ENCODE measurements at regions not wholly inside any gene's neighbourhood (a gene's known extent, or its start where the extent isn't known, plus 50 kb on each side); places are given as distances from the start of the nearest gene placed in this dataset.
"Not testable (repeated sequence)": the region's sequence is repeated elsewhere in the genome, so short reads cannot be mapped to it uniquely, and the experiment has no call there.

DNA sequence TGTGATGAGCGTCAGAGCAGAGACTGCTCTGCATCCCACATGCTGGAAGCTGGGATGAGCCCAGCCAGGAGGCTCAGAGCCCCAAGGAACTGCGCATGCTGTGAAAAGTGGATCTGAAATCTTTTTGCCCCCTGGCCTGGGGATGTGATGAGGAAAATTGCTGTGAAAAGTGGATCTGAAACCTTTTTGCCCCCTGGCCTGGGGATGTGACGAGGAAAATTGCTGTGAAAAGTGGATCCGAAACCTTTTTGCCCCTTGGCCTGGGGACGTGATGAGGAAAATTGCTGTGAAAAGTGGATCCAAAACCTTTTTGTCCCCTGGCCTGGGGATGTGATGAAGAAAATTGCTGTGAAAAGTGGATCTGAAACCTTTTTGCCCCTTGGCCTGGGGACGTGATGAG, 187.9 kb downstream of the BANP start:
- H3K27ac ChIP-seq; H3K4me3 ChIP-seq; intact Hi-C loops (cut with DNase I; ENCODE audit: low total_unique reads); DNase-seq; H3K36me3 ChIP-seq; H3K4me1 ChIP-seq: not testable (repeated sequence)
- WGBS, 5 donors = 75 to 81% (median 78%) methylated on average over 6 of the region's 6 CpGs
- Histone ChIP-seq H3K9me3 (peaks cover 4 to 19% (median 16%) of the 10 kb centered on the region in 4 donors), H3K27me3 (peaks cover 0 to 19% (median 0%) of the 10 kb centered on the region in 3 donors)

GRCh38 chr16:88140195-88140594, 189.0 kb downstream of the BANP start:
- H3K27ac ChIP-seq; H3K4me1 ChIP-seq; DNase-seq; H3K4me3 ChIP-seq; H3K36me3 ChIP-seq; intact Hi-C loops (cut with DNase I; ENCODE audit: low total_unique reads): not testable (repeated sequence)
- Histone ChIP-seq H3K9me3 (peaks cover 4 to 19% (median 16%) of the 10 kb centered on the region in 4 donors), H3K27me3 (peaks cover 0 to 19% (median 0%) of the 10 kb centered on the region in 3 donors)
- WGBS, 5 donors = 87 to 92% (median 90%) methylated on average over 20 of the region's 20 CpGs

- 80 to 96% (median 82%) methylated on average over 10 to 13 of the region's 13 CpGs for WGBS, 5 donors
- TF ChIP-seq, protein P1, sequence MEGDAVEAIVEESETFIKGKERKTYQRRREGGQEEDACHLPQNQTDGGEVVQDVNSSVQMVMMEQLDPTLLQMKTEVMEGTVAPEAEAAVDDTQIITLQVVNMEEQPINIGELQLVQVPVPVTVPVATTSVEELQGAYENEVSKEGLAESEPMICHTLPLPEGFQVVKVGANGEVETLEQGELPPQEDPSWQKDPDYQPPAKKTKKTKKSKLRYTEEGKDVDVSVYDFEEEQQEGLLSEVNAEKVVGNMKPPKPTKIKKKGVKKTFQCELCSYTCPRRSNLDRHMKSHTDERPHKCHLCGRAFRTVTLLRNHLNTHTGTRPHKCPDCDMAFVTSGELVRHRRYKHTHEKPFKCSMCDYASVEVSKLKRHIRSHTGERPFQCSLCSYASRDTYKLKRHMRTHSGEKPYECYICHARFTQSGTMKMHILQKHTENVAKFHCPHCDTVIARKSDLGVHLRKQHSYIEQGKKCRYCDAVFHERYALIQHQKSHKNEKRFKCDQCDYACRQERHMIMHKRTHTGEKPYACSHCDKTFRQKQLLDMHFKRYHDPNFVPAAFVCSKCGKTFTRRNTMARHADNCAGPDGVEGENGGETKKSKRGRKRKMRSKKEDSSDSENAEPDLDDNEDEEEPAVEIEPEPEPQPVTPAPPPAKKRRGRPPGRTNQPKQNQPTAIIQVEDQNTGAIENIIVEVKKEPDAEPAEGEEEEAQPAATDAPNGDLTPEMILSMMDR (IDR thresholded peaks at IDR 0.05) = no peak
- no peak for TF ChIP-seq EP300 (IDR thresholded peaks at IDR 0.05)
- no peak for TF ChIP-seq POLR2A (IDR thresholded peaks at IDR 0.05)
- no peak for TF ChIP-seq POLR2AphosphoS5 (IDR thresholded peaks at IDR 0.05)
Measured at GRCh38 chr16:88141580-88141979, 190.3 kb downstream of the BANP start.

GRCh38 chr16:88142056-88142935, 191.1 kb downstream of the BANP start:
- peaks cover 4 to 19% (median 16%) of the 10 kb centered on the region in 4 donors for H3K9me3 ChIP-seq
- H3K36me3 ChIP-seq; H3K4me3 ChIP-seq; H3K4me1 ChIP-seq; intact Hi-C loops (cut with DNase I; ENCODE audit: low total_unique reads); H3K27ac ChIP-seq; DNase-seq: not testable (repeated sequence)
- 74 to 87% (median 80%) methylated on average over 12 to 23 of the region's 23 CpGs for WGBS, 5 donors
- H3K27me3 ChIP-seq = peaks cover 0 to 19% (median 0%) of the 10 kb centered on the region in 3 donors

More at GRCh38 chr16:88141580-88141979, 190.3 kb downstream of the BANP start:
- no peak overlapping the region for H3K4me3 ChIP-seq
- no peaks in the 10 kb centered on the region for H3K4me1 ChIP-seq
- H3K9me3 ChIP-seq = peaks cover 4 to 19% (median 16%) of the 10 kb centered on the region in 4 donors
- peaks cover 0 to 19% (median 0%) of the 10 kb centered on the region in 3 donors for H3K27me3 ChIP-seq
- no peaks in the 10 kb centered on the region for H3K36me3 ChIP-seq
- intact Hi-C loops (cut with DNase I; ENCODE audit: low total_unique reads) = no loop called here
- DNase-seq = no peak
- no peak overlapping the region for H3K27ac ChIP-seq

GRCh38 chr16:88143122-88144027, 192.1 kb downstream of the BANP start:
- H3K4me3 ChIP-seq; H3K36me3 ChIP-seq; H3K4me1 ChIP-seq; H3K27ac ChIP-seq; DNase-seq; intact Hi-C loops (cut with DNase I; ENCODE audit: low total_unique reads): not testable (repeated sequence)
- Histone ChIP-seq H3K9me3 (peaks cover 4 to 14% (median 12%) of the 10 kb centered on the region in 4 donors), H3K27me3 (peaks cover 0 to 19% (median 0%) of the 10 kb centered on the region in 3 donors)
- WGBS, 5 donors = 56 to 74% (median 64%) methylated on average over 31 to 39 of the region's 39 CpGs

DNA sequence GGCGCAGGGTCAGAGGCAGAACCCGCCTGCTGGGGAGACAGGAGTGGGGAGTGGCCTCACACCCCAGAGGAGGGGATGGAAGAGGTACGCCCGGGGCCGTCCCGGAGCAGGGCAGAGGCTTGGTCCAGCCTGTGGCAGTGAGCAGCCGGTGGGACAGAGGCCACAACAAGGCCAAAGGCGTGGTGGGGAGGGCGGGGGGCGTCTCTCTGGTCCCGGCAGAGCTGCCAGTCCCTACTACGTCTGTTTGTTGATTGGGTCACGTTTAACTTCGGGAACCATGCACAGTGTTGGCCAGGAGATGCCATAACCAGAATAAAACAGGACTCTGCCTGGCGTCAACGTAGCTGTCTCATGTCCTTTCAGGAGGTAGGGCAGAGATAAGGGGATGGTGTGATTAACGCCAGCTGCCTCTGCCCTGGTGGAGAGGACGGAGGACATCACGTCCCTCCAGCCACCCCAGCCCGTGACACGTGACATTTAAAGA, 192.8 kb downstream of the BANP start:
- no peaks in the 10 kb centered on the region for H3K4me1 ChIP-seq
- TF ChIP-seq EP300 (IDR thresholded peaks at IDR 0.05) = no peak
- TF ChIP-seq POLR2A (IDR thresholded peaks at IDR 0.05) = no peak
- TF ChIP-seq, protein P1 (IDR thresholded peaks at IDR 0.05) = no peak
- no peak for TF ChIP-seq POLR2AphosphoS5 (IDR thresholded peaks at IDR 0.05)
- WGBS, 5 donors = 36 to 54% (median 43%) methylated on average over 18 to 21 of the region's 21 CpGs
- no peak for DNase-seq
- peaks cover 0 to 19% (median 0%) of the 10 kb centered on the region in 3 donors for H3K27me3 ChIP-seq
- intact Hi-C loops (cut with DNase I; ENCODE audit: low total_unique reads) = no loop called here
- no peaks in the 10 kb centered on the region for H3K36me3 ChIP-seq
- no peak overlapping the region for H3K4me3 ChIP-seq
- H3K9me3 ChIP-seq = peaks cover under 1 to 7% (median 5%) of the 10 kb centered on the region in 4 donors
- H3K27ac ChIP-seq = no peak overlapping the region

GRCh38 chr16:88145376-88145775, 194.1 kb downstream of the BANP start:
- intact Hi-C loops (cut with DNase I; ENCODE audit: low total_unique reads); H3K9me3 ChIP-seq; H3K27ac ChIP-seq; H3K4me1 ChIP-seq; DNase-seq; H3K4me3 ChIP-seq; H3K36me3 ChIP-seq: not testable (repeated sequence)
- 85 to 89% (median 87%) methylated on average over 8 to 13 of the region's 13 CpGs for WGBS, 5 donors
- peaks cover 0 to 19% (median 0%) of the 10 kb centered on the region in 3 donors for H3K27me3 ChIP-seq

DNA sequence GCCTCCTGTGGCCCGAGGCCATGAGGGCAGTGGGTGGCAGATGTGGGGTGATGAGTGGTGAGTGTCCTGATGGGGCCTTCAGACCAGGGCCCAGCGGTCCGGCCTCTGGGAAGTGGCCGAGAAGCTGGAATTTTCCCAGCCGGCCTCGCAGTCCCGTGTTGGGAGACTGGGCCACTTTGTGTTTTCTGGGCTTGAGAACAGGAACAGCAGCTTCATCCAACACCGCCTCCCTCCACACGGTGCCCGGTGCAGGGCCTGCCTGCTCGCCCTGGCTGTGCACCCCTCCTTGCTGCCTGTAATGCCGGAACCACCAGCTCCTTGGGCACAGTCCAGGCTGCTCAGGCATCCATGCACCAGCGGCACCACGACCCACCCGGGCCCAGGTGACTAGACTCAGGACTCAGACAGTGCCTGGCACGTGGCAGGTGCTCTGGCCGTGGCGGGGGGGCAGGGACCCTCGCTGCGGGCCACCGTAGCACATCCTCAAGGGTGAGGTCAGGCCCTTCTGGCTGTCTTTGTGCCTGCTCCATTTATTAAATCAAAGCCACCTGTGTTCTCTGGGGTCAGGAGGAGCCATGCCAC, 194.7 kb downstream of the BANP start:
- H3K36me3 ChIP-seq; H3K4me3 ChIP-seq; H3K27ac ChIP-seq; DNase-seq; H3K4me1 ChIP-seq; H3K9me3 ChIP-seq; intact Hi-C loops (cut with DNase I; ENCODE audit: low total_unique reads): not testable (repeated sequence)
- peaks cover 0 to 19% (median 0%) of the 10 kb centered on the region in 3 donors for H3K27me3 ChIP-seq
- WGBS, 5 donors = 73 to 86% (median 82%) methylated on average over 12 to 21 of the region's 21 CpGs
